MM.1S (cell line): ENCODE measurements at regions not wholly inside any gene's neighbourhood (a gene's known extent, or its start where the extent isn't known, plus 50 kb on each side); places are given as distances from the start of the nearest gene placed in this dataset.

Source experiments
- EZH2 ChIP-seq: fragments of 300-600 bp; sonication (generic); optimal IDR thresholded peaks from 2 replicates; pipeline ENCODE3; 2017; ENCODE audit warnings: low read depth, mild to moderate bottlenecking, antibody characterized with exemption, low read length, mixed read lengths
- EZH2phosphoT487 ChIP-seq: fragments of 300-600 bp; sonication (generic); IDR thresholded peaks from 2 replicates; pipeline ENCODE4 v1.6.1; 2018; ENCODE audit warnings: antibody characterized with exemption, low read length
- TF ChIP-seq, protein P1 (sequence below): fragments of 300-600 bp; sonication (generic); IDR thresholded peaks from 2 replicates; pipeline ENCODE4 v1.5.1; 2016; ENCODE audit warnings: antibody characterized with exemption, low read length, mixed read lengths

DNA sequence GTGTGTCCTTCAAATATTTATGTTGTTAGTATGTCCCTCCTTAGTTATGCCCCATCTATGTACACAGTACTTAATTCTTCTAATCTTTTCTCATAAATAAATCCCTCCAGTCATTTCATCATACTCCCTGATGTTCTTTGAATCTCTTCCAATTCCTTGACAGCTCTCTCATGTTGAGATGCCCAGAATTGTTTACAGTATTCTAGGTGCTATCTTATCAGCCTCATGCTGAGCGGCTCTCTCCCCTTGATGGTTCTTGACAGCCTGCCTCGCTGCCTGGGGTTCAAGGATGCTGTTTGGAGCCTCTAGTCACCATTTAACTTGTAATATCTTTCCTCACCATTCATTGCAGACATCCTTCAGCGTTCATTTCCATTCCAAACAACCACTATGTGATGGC is 799.2 kb downstream of the BRINP1 start:
- TF ChIP-seq, protein P1, sequence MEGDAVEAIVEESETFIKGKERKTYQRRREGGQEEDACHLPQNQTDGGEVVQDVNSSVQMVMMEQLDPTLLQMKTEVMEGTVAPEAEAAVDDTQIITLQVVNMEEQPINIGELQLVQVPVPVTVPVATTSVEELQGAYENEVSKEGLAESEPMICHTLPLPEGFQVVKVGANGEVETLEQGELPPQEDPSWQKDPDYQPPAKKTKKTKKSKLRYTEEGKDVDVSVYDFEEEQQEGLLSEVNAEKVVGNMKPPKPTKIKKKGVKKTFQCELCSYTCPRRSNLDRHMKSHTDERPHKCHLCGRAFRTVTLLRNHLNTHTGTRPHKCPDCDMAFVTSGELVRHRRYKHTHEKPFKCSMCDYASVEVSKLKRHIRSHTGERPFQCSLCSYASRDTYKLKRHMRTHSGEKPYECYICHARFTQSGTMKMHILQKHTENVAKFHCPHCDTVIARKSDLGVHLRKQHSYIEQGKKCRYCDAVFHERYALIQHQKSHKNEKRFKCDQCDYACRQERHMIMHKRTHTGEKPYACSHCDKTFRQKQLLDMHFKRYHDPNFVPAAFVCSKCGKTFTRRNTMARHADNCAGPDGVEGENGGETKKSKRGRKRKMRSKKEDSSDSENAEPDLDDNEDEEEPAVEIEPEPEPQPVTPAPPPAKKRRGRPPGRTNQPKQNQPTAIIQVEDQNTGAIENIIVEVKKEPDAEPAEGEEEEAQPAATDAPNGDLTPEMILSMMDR, result no peak
- no peak for TF ChIP-seq EZH2phosphoT487
- no peak for TF ChIP-seq EZH2
